Activated gamma-delta T cell treated with Interleukin-2 at 50 U/mL for 16 hours (primary cell): ENCODE measurements at regions not wholly inside any gene's neighbourhood (a gene's known extent, or its start where the extent isn't known, plus 50 kb on each side); places are given as distances from the start of the nearest gene placed in this dataset.

Source experiments
- DNase-seq: peaks from one replicate; pipeline ENCODE4 v3.0.0-alpha.2; 2020

- DNase-seq = no peak
Observed at GRCh38 chr10:130757821-130758489, 553.6 kb downstream of the TCERG1L start.

GRCh38 chr10:130758529-130758928 is 553.0 kb downstream of the TCERG1L start:
- no peak for DNase-seq

- DNase-seq = no peak
Observed at GRCh38 chr10:130761032-130761575, 550.4 kb downstream of the TCERG1L start.

- no peak for DNase-seq
Observed at GRCh38 chr10:130761788-130762301, 549.7 kb downstream of the TCERG1L start.

- no peak for DNase-seq
Observed at GRCh38 chr10:130762491-130762890, 549.0 kb downstream of the TCERG1L start.

- DNase-seq = no peak
Observed at GRCh38 chr10:130763071-130763470, 548.5 kb downstream of the TCERG1L start.

- DNase-seq = no peak
Observed at GRCh38 chr10:130763491-130763890, 548.0 kb downstream of the TCERG1L start.

- no peak for DNase-seq
Observed at GRCh38 chr10:130764651-130765050, 546.9 kb downstream of the TCERG1L start.

GRCh38 chr10:130766071-130766470 is 545.5 kb downstream of the TCERG1L start:
- DNase-seq = no peak

GRCh38 chr10:130767116-130767730 is 544.3 kb downstream of the TCERG1L start:
- DNase-seq = no peak

GRCh38 chr10:130769146-130770017 is 542.1 kb downstream of the TCERG1L start:
- DNase-seq = no peak

- DNase-seq = no peak
Observed at GRCh38 chr10:130770018-130770630, 541.4 kb downstream of the TCERG1L start.

GRCh38 chr10:130771491-130771946 is 540.0 kb downstream of the TCERG1L start:
- DNase-seq = no peak

- no peak for DNase-seq
Observed at GRCh38 chr10:130772056-130772455, 539.5 kb downstream of the TCERG1L start.

GRCh38 chr10:130772676-130773075 is 538.8 kb downstream of the TCERG1L start:
- no peak for DNase-seq

- no peak for DNase-seq
Observed at GRCh38 chr10:130773941-130774340, 537.6 kb downstream of the TCERG1L start.

- no peak for DNase-seq
Observed at GRCh38 chr10:130774871-130775270, 536.6 kb downstream of the TCERG1L start.

GRCh38 chr10:130775311-130775710 is 536.2 kb downstream of the TCERG1L start:
- no peak for DNase-seq

GRCh38 chr10:130776724-130777123 is 534.8 kb downstream of the TCERG1L start:
- DNase-seq = no peak

GRCh38 chr10:130777507-130778165 is 533.9 kb downstream of the TCERG1L start:
- DNase-seq = no peak

GRCh38 chr10:130778166-130778545 is 533.4 kb downstream of the TCERG1L start:
- DNase-seq = no peak

GRCh38 chr10:130780763-130781162 is 530.8 kb downstream of the TCERG1L start:
- DNase-seq = no peak
